Lung (tissue), 11 donors: ENCODE measurements at regions not wholly inside any gene's neighbourhood (a gene's known extent, or its start where the extent isn't known, plus 50 kb on each side); places are given as distances from the start of the nearest gene placed in this dataset.

Source experiments
- ATAC-seq: fragments of 200-7000 bp; cut with Tn5 transposase; one replicate; pipeline ENCODE4 v1.9.1; 2020; ENCODE audit warnings: moderate number of reproducible peaks; ENCODE audit not compliant: insufficient read depth, low FRiP score
- DNase-seq, 3 donors: peaks; one replicate each; pipeline ENCODE4 v3.0.0-alpha.2; 2013 to 2017
- H3K27ac ChIP-seq, 2 donors: one replicate each; pipeline ENCODE4 v1.5.1; 2013; ENCODE audit warnings: mild to moderate bottlenecking in 2 of 2, moderate library complexity in 2 of 2, control low read depth in 1 of 2, inconsistent platforms in 1 of 2, low read depth in 1 of 2, low read length in 1 of 2
- H3K27me3 ChIP-seq, 3 donors: one replicate each; pipeline ENCODE4 v1.5.1; 2013; ENCODE audit warnings: low read length in 2 of 3; ENCODE audit not compliant: control insufficient read depth in 3 of 3, insufficient read depth in 3 of 3
- H3K36me3 ChIP-seq, 4 donors: one replicate each; pipeline ENCODE4 v1.5.1; 2013; ENCODE audit warnings: low read length in 4 of 4, mild to moderate bottlenecking in 1 of 4, moderate library complexity in 1 of 4; ENCODE audit not compliant: control insufficient read depth in 4 of 4, insufficient read depth in 4 of 4
- H3K4me1 ChIP-seq, 5 donors: one replicate each; pipeline ENCODE4 v1.5.1; 2013; ENCODE audit warnings: low read length in 5 of 5, mild to moderate bottlenecking in 2 of 5, moderate library complexity in 1 of 5; ENCODE audit not compliant: control insufficient read depth in 5 of 5, insufficient read depth in 5 of 5
- H3K4me3 ChIP-seq: one replicate; pipeline ENCODE4 v1.5.1; 2013; ENCODE audit warnings: mild to moderate bottlenecking, control low read depth, moderate library complexity
- H3K9ac ChIP-seq, 2 donors: one replicate each; pipeline ENCODE4 v1.5.1; 2013; ENCODE audit warnings: low read length in 2 of 2, control low read depth in 1 of 2; ENCODE audit not compliant: insufficient read depth in 1 of 2
- H3K9me3 ChIP-seq, 4 donors: one replicate each; pipeline ENCODE4 v1.5.1; 2013; ENCODE audit warnings: low read length in 3 of 4, mild to moderate bottlenecking in 1 of 4, moderate library complexity in 1 of 4; ENCODE audit not compliant: control insufficient read depth in 4 of 4, insufficient read depth in 3 of 4
- CTCF ChIP-seq: IDR thresholded peaks from 2 replicates; pipeline ENCODE4 v1.5.1; 2012; ENCODE audit warnings: mild to moderate bottlenecking; ENCODE audit errors: control extremely low read depth, extremely low read depth
- WGBS, 2 donors: extraction: QIAGEN DNeasy Blood & Tissue Kit; methylation state at CpG; one replicate each; pipeline ENCODE4 v1.1.7; 2013; 5-methylcytosine and 5-hydroxymethylcytosine counted together
- donor health status: control.
- donor health status: control.
- donor health status: Bipolar disorder and iron deficiency.
- donor health status: healthy.
- donor health status: DM: yes; HTN: yes; CAD: no.

- Histone ChIP-seq H3K9me3 (no peaks in the 10 kb centered on the region), H3K4me3 (no peak overlapping the region), H3K4me1 (peaks cover 0 to 20% (median 6%) of the 10 kb centered on the region in 5 donors), H3K9ac (no peak overlapping the region), H3K27me3 (peaks cover 0 to 4% (median 2%) of the 10 kb centered on the region in 3 donors), H3K36me3 (no peaks in the 10 kb centered on the region), H3K27ac (no peak overlapping the region)
- no peak for TF ChIP-seq CTCF
- ATAC-seq, result no peak
- WGBS, 2 donors, result 63 to 71% methylated on average over 2 of the region's 2 CpGs
- DNase-seq, result peak in 2 of 3 donors; percentile 55 to 67
These were observed 709.2 kb upstream of the WWC1 start for GRCh38 chr5:167582283-167582682.

GRCh38 chr5:167582886-167583285 lies 708.6 kb upstream of the WWC1 start:
- Histone ChIP-seq H3K36me3 (no peaks in the 10 kb centered on the region), H3K4me1 (peaks cover 0 to 18% (median 6%) of the 10 kb centered on the region in 5 donors), H3K27ac (no peak overlapping the region), H3K4me3 (no peak overlapping the region), H3K9me3 (no peaks in the 10 kb centered on the region), H3K27me3 (peaks cover 0 to 2% (median under 1%) of the 10 kb centered on the region in 3 donors), H3K9ac (peak overlapping the region in 1 of 2 donors; percentile 51)
- DNase-seq (peak in 2 of 3 donors; percentile 76 to 78), ATAC-seq (no peak)
- TF ChIP-seq CTCF, result no peak
- 66 to 74% methylated on average over 6 of the region's 6 CpGs for whole genome bisulfite sequencing, 2 donors

- Histone ChIP-seq H3K27ac (no peak overlapping the region), H3K9ac (no peak overlapping the region), H3K4me1 (peaks cover 0 to 14% (median 6%) of the 10 kb centered on the region in 5 donors), H3K4me3 (no peak overlapping the region), H3K36me3 (no peaks in the 10 kb centered on the region), H3K27me3 (no peaks in the 10 kb centered on the region), H3K9me3 (no peaks in the 10 kb centered on the region)
- ATAC-seq, result no peak
- no peak for TF ChIP-seq CTCF
- no peak for DNase-seq
- WGBS, 2 donors, result 87 to 89% methylated on average over 2 of the region's 2 CpGs
These were observed 706.3 kb upstream of the WWC1 start for GRCh38 chr5:167585184-167585583.

- TF ChIP-seq CTCF, result no peak
- Histone ChIP-seq H3K4me1 (peaks cover 0 to 9% (median 6%) of the 10 kb centered on the region in 5 donors), H3K9me3 (no peaks in the 10 kb centered on the region), H3K4me3 (no peak overlapping the region), H3K27ac (no peak overlapping the region), H3K36me3 (no peaks in the 10 kb centered on the region), H3K27me3 (no peaks in the 10 kb centered on the region), H3K9ac (no peak overlapping the region)
- WGBS, 2 donors, result 59 to 69% methylated on average over 5 of the region's 5 CpGs
- ATAC-seq (no peak), DNase-seq (no peak)
These were observed 703.5 kb upstream of the WWC1 start for GRCh38 chr5:167587772-167588437.
